NCI-H510A treated with DMSO at 0.1 percent for 48 hours (cell line): ENCODE measurements at regions not wholly inside any gene's neighbourhood (a gene's known extent, or its start where the extent isn't known, plus 50 kb on each side); places are given as distances from the start of the nearest gene placed in this dataset.
"Not testable (repeated sequence)": the region's sequence is repeated elsewhere in the genome, so short reads cannot be mapped to it uniquely, and the experiment has no call there.

Experiments
- DNase-seq: peaks from one replicate; lab custom pipeline; 2025; lab: John Stamatoyannopoulos, UW

DNA sequence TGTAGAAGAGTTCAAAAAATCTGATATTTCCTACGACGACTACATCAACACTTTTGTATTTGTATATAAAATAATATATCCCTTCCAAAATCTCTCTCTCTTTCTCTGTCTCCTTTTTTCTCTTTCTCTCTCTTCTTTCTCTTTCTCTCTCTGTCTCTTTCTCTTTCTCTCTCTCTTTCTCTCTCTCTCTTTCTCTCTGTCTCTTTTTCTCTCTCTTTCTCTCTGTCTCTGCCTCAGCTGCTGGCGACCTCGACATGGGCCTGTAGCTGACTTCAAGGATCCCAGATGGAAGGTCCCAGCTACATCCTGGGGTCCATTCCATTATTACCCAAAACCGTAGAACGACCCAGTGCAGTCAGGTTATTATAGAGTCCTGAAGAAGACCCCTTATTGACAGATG is 90.0 kb downstream of the CD24 start:
- no peak for DNase-seq

DNA sequence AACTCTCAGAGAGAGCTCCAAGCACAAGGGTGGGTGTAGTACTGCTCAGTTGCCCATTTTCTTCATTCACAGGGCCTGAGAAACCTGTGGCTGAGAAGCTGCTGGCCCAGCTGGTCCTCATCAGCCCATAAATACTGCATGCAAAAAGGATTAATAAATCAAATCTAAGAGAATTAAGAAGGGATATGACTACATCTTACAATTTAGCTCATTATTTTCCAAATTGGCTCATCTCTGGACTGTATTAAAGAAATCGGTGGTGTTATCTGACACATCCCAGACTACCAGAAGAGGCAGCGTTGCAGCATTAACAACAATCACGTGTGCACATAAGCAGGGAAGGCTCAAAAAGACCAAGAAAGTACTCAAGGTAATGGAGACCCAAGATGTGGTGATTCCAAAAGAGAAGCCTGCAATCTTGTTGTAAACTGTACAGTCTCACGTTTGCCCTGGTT is 90.7 kb downstream of the CD24 start:
- DNase-seq, result peak; percentile 37

DNA sequence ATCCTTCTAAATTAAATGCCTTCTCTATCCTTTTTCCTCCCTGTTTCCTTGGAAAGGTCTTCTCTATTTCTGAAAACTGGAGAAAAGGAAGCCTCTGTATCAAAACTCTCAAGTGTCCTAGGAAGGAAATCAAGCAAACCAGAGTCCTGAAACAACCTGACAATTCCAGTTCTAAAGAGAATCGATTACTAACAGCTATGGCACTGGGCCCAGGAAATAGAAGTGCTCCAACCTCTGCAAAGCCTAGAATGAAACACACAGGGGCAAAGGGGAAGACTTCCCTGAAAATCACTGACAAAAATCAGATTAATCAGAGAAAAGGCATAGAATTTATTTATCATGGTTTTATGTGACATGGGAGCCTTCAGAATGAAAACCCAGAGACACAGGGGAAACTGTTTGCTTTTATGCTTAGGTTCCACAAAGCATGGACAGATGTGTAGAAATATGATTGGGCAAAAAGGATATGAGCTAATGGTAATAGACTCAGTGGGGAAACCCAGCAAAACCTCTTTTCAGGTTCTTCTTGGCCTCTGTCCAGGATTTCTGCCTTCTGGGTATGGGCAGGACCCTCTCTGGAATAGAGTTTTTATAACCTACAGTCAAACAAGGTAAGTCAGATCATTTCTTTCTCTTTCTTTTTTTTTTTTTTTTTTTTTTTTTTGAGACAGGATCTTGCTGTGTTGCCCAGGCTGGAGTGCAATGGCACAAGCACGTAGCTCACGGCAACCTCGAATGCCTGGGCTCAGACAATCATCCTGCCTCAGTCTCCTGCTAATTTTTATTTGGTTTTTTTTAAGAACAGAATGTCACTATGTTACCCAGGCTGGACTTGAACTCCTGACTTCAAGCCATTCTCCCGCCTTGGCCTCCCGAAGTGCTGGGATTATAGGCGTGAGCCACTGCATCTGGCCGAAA is 91.7 kb downstream of the CD24 start:
- peak; percentile 19 for DNase-seq

DNA sequence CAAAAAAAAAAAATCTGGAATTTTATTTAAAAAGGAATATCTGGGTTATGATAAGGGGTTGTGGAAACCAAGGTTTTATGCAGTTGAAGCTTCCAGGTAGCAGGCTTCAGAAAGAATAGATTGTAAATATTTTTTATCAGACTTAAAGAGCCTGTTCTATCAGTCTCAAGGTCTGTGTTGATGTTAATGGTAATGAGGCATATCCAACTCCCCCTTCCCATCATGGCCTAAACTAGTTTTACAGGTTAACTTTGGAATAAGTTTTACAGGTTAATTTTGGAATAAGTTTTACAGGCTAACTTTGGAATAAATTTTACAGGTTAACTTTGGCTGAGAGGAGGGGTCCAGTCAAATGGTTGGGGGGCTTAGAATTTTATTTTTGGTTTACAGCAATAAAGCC is 92.4 kb downstream of the CD24 start:
- no peak for DNase-seq

DNA sequence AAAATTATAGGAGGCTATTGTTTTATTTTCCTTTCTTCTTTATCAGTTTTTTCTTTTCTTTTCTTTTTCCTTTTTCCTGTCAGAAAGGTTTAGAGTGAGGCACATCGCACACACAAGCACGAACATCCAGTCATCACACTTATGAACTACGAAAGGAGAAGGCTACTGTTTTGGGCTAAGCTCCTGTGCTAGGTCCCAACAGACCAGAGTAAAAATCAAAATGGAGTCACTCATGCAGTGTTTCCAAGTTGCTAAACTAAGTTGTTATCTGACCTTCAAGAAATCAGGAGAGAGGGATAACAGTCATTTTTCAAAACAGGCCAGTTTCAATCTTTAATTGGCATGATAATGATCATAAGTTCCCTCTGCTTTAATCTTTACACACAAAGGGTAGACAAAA is 93.6 kb downstream of the CD24 start:
- no peak for DNase-seq

- DNase-seq, result no peak
Measured at GRCh38 chr6:106875782-106876321, 98.7 kb downstream of the CD24 start.

- no peak for DNase-seq
Measured at GRCh38 chr6:106874481-106874880, 100.0 kb downstream of the CD24 start.

DNA sequence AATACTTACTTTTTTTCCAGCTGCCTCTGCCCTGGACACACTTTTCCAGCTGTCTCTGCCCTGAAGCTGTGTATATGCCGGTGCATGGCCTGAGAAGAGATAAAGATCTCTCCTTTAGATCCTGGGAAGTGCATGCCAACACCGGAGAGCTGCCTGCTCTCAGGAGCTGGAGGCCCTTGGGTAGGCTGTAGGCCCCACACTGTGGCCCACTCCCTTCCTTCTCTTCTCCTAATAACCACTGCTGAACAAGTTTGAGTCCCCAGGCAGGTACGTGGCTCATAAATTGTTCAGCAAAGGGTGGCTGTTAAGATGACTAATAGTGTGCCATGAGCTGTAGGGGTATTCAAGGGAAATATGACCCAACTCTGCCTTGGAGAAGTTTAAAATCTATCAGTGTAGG is 102.5 kb downstream of the CD24 start:
- no peak for DNase-seq

DNA sequence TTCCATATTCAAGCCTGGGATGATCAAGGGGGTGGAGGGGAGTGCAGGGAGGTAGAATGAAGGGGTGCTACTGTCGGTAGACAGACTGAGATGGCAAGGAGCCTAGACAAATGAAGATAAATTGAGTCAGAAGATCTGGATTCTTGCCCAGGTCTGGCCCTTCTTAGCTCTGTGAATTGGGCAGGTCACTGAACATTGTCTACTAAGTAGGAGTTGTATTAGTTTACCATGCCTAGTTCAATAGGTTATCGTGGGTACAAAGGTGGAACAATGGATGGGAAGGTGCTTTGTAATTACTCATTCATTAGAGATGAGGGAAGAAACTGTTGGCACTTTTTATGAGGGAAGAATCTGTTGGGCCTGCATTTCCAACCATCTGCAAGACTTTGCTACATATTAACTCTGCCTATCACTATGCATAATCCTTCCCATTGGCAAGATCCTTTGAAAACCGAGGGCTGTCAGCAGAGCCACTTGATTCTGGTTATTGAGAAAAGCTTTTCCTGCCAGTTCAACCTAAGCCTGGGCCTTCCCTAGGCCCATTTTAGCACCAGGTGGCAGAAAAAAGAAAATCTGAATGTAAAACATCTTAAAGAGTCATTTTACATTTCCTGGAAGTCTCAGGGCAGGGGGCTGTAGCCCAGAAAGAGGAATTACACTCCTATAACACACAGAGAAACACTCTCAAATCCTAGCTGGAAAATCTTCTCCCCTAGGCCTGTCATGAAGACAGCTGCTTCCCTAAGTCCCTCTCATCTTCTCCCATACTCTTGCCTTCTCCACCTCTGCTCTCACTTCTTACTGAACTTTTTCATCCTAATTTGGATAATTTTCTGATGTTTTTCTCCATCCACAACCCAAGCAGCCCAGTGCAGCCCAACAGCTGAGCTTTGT is 103.5 kb downstream of the CD24 start:
- no peak for DNase-seq

DNA sequence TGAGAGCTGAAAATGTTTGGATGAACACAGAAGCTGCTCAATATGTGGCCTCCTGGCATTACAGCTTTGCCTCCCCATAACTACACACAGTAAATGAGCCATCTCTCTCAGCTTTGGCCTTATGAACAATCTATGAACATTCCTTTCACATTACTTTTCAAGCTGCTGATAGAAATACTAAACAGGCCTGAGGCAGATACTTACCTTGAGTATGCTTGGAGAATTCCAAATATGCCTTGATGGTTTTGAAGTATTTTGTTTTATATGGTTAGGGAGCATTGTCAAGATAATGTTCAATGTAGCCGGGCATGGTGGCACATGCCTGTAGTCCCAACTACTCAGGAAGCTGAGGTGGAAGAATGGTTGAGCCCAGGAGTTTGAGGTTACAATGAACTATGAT is 104.5 kb downstream of the CD24 start:
- no peak for DNase-seq

- DNase-seq, result no peak
Measured at GRCh38 chr6:106869203-106869602, 105.3 kb downstream of the CD24 start.

DNA sequence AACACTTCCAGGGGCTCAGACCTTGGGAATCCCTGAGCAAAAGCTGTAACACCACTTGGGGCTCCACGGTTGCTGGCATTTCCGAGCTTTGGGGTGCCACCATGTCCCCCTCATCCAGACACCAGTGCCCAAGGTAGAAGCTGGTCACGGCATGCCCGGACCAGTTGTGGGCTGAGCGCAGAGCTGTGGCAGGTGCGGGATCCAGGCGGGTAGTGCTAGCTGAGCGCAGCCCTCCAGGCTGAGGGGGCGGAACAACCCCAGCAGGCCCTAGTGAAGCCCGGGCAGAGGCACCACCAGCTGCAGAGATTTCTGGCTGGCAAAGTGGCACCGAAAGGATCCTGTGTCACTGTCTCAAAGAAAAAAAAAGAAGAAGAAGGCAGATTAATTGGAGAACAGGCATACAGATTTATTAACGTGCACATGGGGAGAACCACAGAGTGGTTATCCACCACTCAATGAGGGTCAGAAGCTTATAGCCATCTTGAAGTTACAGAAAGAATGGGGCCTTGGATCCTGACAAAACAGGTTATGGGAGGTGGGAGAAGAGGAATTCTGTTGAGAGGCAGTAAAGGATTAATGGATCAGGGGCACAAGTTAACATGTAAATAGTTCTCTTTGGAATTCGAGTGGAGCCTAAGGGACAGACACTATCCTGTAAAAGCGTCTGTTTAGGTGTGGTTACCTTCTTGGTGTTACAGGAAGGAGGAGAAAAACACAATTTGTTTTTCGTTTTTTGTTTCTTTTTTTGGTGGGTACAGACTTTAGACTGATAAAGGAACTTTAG is 107.5 kb downstream of the CD24 start:
- DNase-seq, result no peak

GRCh38 chr6:106862858-106863257 is 111.7 kb downstream of the CD24 start:
- DNase-seq, result no peak

- DNase-seq, result no peak
Measured at GRCh38 chr6:106860940-106861339, 113.6 kb downstream of the CD24 start.

GRCh38 chr6:106858653-106859092 is 115.9 kb downstream of the CD24 start:
- DNase-seq, result no peak

DNA sequence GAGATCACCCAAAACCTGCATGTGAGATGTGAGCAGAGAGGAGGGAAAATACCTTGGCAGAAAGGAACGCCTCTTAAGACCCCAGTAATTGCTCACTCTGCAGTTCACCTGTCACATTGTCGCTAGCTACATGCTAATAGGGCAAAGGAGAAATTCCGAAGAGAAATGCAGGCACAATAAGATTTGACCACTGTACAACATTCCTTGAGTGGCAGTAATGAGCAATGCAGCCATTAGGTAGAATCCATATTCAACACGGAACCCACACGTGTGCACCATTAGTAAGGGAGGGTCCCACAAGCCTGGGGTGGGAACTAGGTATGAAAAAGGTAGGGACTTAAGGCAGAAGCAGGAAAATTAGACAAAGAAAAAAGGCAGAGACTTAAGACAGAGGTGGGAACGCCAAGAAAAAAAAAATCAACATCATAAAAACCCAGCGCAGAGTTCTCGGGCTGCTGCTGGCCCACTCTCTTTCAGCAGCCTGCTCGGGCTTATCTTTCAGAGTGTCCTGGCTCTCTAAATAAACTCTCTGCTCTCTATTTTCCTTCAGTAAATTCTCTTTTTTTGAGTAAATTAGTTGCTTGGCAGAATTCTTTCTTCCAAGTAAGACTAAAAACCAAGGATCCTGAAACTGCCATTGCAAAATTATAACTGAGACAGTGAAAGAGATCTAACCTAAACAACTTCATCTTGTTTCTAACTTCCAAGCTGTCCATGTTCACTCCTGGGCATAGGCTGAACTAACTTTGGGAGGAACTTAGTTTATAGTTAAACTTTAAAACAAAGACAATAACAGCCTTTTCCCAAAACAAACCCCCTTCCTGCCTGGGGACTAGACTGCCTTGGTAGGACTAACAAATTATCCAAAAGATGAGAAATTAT is 116.5 kb downstream of the CD24 start:
- no peak for DNase-seq

GRCh38 chr6:106857310-106857709 is 117.2 kb downstream of the CD24 start:
- DNase-seq, result not testable (repeated sequence)

DNA sequence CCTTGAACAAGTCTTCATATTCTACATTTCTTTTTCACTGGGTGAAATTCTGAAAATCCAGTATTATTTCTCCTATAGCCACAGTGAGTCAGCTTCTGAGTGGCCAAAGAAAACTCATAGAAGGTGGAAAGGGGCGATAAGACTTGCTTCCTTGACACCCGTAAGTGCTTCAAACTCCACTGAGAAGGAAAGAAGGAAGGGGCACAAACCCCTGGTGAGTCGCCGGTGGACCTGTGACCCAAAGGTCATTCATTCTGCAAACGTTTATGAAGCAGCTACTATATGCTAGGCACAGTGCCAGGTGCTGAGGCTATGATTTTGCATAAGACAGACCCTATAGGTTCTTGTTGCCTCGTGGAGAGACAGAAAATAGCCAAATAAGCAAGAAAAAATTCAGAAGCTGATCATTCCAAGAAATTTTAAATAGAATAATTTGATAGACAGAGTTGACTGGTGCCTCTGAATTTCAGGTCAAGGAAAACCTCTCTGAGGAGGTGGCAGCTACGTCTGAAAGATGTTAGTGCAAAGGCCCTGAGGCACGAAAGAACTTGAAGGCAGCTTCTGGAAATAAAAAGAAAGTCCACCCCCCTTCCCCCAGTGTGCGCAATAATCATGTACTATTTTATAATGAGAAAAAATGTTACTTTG is 118.2 kb downstream of the CD24 start:
- DNase-seq, result no peak

GRCh38 chr6:106855117-106855516 is 119.4 kb downstream of the CD24 start:
- DNase-seq, result no peak

DNA sequence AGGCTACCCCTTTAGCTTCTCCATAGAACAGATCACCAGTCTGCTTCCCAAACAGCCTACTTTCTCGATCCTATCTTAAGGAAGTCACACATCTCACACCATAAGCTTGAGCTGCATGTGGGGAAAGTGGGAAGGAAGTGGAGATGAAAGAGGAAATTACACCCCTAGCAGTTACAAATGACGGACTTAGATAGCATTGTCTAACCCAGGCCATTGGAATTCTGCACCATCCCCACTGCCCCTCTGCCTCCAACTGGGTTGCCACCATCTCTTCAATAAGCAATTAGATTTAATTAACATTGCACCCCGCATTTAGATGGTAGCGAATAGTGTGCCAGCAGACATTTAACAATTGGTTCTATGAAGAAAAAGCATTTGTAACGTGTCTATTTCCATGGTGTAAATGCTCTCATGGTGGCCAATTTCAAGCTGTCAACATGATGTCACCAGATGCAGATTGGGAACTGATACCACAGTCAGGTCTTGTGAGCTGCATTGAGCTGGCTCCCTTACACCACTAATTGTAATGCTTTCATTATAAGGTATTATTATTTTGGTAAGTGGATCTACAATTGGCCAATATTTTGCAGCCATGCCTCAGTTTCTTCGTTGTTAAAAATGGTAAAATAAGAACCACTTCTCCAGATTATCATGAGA is 124.7 kb downstream of the CD24 start:
- no peak for DNase-seq
